ENCODE measurements at regions not wholly inside any gene's neighbourhood (a gene's known extent, or its start where the extent isn't known, plus 50 kb on each side); places are given as distances from the start of the nearest gene placed in this dataset.
A peak's percentile ranks its signal among the peaks of the same experiment; 100 is the strongest.

DNA sequence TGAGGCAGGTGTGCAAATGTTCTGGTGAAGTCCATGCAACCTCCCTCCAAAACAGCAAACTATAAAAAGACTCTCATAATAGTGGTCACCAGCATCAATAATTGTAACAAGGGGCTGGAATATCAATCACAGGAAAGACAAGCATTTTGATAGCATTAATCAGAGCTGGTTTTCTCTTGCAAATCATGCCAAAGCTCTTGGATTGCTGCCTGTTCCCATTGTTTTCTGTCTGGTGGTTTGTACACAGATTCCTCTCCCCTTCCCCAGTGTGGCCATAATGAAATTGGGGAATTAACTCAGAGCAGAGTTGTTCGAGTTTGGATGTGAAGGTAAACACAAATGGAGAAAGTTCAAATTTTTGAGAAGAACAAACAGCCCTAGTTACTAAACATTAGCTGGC is 134.2 kb downstream of the CDCA7 start:
- TF ChIP-seq, protein P1, sequence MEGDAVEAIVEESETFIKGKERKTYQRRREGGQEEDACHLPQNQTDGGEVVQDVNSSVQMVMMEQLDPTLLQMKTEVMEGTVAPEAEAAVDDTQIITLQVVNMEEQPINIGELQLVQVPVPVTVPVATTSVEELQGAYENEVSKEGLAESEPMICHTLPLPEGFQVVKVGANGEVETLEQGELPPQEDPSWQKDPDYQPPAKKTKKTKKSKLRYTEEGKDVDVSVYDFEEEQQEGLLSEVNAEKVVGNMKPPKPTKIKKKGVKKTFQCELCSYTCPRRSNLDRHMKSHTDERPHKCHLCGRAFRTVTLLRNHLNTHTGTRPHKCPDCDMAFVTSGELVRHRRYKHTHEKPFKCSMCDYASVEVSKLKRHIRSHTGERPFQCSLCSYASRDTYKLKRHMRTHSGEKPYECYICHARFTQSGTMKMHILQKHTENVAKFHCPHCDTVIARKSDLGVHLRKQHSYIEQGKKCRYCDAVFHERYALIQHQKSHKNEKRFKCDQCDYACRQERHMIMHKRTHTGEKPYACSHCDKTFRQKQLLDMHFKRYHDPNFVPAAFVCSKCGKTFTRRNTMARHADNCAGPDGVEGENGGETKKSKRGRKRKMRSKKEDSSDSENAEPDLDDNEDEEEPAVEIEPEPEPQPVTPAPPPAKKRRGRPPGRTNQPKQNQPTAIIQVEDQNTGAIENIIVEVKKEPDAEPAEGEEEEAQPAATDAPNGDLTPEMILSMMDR (IDR thresholded peaks at IDR 0.05; ENCODE audit: control insufficient read depth, insufficient read depth, low read depth, low read length, missing control alignments): no peak

GRCh38 chr2:173491418-173491817 is 136.7 kb downstream of the CDCA7 start:
- TF ChIP-seq, protein P1 (IDR thresholded peaks at IDR 0.05; ENCODE audit: control insufficient read depth, insufficient read depth, low read depth, low read length, missing control alignments): no peak
- no peak for DNase-seq (ENCODE audit: low read depth)
- H3K4me3 ChIP-seq (ENCODE audit: control insufficient read depth, low read depth, low read length): no peak overlapping the region

More for the DNA sequence above, 134.2 kb downstream of the CDCA7 start:
- H3K4me3 ChIP-seq (ENCODE audit: control insufficient read depth, low read depth, low read length): no peak overlapping the region
- DNase-seq (ENCODE audit: low read depth): no peak

DNA sequence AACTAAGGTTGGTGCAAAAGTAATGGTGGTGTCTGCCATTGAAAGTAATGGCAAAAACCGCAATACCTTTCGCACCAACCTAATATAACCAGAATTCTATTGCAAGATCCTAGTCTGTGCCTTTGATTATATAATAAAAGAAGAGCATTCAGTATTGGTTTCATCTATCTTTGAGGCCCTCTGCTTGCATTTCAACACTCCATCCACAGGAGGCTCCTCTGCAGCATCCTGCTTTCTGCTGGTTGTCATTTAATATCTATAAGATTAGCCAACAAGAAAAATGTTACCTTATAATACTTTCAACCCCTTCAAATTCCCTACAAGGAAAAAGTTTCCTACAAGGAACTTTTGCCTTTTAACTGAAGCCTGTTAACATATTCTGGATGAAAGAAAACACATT is 139.2 kb downstream of the CDCA7 start:
- DNase-seq (ENCODE audit: low read depth): no peak
- TF ChIP-seq, protein P1 (IDR thresholded peaks at IDR 0.05; ENCODE audit: control insufficient read depth, insufficient read depth, low read depth, low read length, missing control alignments): no peak
- H3K4me3 ChIP-seq (ENCODE audit: control insufficient read depth, low read depth, low read length): no peak overlapping the region

DNA sequence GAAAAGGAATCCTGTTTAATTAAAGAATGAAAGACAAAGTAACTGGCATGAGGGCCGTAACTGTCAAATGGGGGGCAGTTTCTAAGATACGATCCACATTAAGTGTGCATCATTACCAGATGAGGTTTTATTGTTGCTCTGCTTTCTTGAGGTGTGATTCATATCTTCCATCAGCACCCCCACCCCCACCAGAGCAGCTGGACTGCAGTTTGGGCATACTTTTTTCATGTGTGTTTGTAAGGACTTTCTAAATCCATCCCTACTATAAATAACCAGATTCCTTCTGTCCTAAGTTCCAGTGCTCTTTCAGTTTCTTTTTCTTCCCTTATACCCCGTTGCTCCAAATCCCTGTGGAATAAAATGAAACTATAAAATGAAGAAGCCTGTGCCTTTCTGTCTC is 142.1 kb downstream of the CDCA7 start:
- peak; percentile 63 for DNase-seq (ENCODE audit: low read depth)
- peak overlapping the region; percentile 16 for H3K4me3 ChIP-seq (ENCODE audit: control insufficient read depth, low read depth, low read length)
- TF ChIP-seq, protein P1 (IDR thresholded peaks at IDR 0.05; ENCODE audit: control insufficient read depth, insufficient read depth, low read depth, low read length, missing control alignments): no peak

DNA sequence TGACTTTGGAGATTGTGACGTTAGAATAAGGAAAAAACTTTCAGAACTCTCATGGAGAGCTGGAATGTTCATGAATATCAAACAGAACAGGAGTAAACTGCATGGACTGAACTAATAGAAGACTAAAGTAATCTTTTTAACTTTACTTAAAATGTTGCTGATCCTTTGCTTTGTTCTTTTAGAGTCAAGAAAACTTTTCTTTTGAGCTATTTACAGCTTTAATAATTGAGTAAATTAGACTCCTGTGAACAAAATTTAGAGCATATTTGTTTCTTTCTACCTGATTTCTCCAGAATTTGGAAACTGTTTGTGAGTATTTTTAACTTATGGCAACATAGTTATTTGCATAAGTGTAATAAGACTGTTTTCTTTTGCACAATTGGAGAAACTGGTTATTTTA is 146.3 kb downstream of the CDCA7 start:
- no peak for DNase-seq (ENCODE audit: low read depth)
- H3K4me3 ChIP-seq (ENCODE audit: control insufficient read depth, low read depth, low read length): no peak overlapping the region
- TF ChIP-seq, protein P1 (IDR thresholded peaks at IDR 0.05; ENCODE audit: control insufficient read depth, insufficient read depth, low read depth, low read length, missing control alignments): no peak

DNA sequence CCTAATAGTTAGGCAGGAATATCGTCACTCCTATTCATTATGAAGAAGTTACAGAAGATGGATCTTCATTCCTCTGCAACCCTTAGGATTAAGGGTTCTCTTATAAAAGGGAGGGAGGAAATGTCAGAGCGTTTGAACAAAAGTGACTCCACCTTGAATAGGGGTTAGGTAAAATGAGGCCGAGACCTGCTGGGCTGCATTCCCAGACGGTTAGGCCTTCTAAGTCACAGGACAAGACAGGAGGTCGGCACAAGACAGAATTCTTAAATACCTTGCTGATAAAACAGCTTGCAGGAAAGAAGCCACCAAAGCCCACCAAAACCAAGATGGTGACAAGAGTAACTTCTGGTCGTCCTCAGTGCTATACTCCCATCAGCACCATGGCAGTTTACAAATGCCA is 147.6 kb downstream of the CDCA7 start:
- TF ChIP-seq, protein P1 (IDR thresholded peaks at IDR 0.05; ENCODE audit: control insufficient read depth, insufficient read depth, low read depth, low read length, missing control alignments): no peak
- DNase-seq (ENCODE audit: low read depth): no peak

GRCh38 chr2:173511357-173511756 is 156.7 kb downstream of the CDCA7 start:
- no peak overlapping the region for H3K4me3 ChIP-seq (ENCODE audit: control insufficient read depth, low read depth, low read length)
- no peak for DNase-seq (ENCODE audit: low read depth)
- TF ChIP-seq, protein P1 (IDR thresholded peaks at IDR 0.05; ENCODE audit: control insufficient read depth, insufficient read depth, low read depth, low read length, missing control alignments): no peak

More for the DNA sequence above, 147.6 kb downstream of the CDCA7 start:
- no peak overlapping the region for H3K4me3 ChIP-seq (ENCODE audit: control insufficient read depth, low read depth, low read length)

Data from AG09309 (cell line).